GM21381 (cell line): ENCODE measurements at regions not wholly inside any gene's neighbourhood (a gene's known extent, or its start where the extent isn't known, plus 50 kb on each side); places are given as distances from the start of the nearest gene placed in this dataset.

ENCODE experiments used
- ATAC-seq: cut with Tn5 transposase; IDR thresholded peaks from one replicate; pipeline ENCODE4 v1.9.1; 2021; ENCODE audit warnings: mild to moderate bottlenecking, moderate library complexity; ENCODE audit not compliant: unreplicated experiment

- ATAC-seq: no peak
Measured at GRCh38 chr12:125412506-125412905, 347.3 kb downstream of the AACS start.

- ATAC-seq: no peak
Measured at GRCh38 chr12:125417446-125417845, 352.2 kb downstream of the AACS start.

DNA sequence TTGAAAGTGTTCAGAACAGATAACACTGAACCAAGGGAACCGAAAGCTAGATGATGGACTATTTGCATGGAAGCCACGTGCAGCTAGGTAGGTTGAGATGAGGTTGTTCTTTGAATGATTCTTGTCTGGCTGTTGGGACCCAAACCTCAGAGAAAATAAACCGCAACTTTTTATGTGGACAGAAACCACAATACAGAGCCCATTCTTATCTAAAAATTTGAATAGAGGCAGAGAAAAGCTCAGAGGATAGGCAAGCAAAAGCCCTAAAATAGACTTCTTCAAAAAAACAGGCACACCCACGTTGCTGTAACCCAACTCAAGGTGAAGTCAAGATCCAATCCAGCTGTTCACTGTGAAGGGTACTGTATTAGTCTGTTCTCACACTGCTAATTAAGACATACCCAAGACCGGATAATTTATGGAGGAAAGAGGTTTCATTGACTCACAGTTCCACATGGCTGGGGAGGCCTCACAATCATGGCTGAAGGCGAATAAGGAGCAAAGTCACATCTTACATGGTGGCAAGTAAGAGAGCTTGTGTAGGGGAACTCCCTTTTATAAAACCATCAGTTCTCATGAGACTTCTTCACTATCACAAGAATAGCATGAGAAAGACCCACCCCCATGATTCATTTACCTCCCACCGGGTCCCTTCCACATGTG lies 353.8 kb downstream of the AACS start:
- ATAC-seq: no peak

DNA sequence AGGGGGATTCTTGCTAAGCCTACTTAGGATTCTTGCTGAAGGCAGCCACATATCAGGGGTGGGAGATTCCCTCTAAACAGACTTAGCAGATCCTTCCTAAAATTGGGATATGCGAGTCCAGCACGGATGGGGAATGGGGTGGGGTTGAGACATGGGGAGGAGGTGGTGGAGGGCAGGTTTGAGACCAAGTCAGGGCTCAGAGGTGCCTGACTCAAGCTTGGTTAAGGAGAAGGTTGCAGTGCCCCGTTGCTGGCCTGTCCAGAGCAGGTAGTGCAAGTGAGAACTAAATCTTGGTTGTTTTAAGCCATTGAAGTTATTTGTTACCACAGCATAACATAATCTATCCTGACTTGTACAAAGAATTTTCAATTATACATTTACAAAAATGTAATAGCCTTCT lies 359.7 kb downstream of the AACS start:
- ATAC-seq: no peak

DNA sequence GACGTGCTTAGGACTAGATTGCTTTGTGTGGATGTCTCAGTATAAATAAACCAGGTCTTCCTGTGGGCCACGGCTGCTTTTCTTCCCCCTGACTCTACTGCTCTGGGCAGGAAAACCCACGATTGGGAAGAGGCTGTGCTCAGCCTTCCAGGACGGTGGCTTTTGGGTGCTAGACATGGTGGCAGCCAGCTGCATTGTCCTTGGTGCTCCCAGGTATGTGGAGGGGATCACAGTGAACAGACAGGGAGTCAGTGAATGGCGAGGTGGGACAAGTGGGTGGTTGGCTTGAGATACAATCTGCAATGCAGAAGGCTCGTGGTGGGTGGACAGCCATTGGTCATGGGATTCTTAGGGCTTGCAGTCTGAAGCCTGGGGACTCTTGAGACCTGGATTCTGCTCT lies 366.3 kb downstream of the AACS start:
- ATAC-seq: no peak

- ATAC-seq: no peak
Measured at GRCh38 chr12:125434131-125434530, 368.9 kb downstream of the AACS start.

DNA sequence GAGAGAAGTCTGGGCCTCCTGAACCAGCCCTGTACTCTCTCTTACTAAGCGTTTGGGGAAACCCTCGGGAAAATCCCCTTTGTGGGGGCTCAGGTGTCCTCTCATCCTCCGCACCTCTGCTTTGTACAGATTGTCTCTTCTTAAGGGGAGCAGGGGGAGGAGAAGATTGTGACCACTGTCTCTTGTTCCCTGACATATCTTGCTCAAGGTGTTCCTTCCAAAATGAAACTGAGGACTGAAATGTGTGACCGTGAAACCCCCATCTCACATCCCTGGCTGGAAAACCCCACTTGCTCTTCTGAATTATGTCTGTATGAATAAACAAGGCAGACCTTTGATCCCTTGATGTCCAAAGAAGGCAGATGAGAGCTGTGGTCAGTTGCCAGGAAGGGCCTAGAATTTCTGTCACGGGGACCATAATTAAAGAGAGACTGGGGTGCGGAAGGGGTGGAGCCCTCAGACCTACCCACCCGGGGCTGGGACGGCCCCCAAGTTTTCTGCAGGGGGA lies 369.8 kb downstream of the AACS start:
- ATAC-seq: peak; percentile 67

DNA sequence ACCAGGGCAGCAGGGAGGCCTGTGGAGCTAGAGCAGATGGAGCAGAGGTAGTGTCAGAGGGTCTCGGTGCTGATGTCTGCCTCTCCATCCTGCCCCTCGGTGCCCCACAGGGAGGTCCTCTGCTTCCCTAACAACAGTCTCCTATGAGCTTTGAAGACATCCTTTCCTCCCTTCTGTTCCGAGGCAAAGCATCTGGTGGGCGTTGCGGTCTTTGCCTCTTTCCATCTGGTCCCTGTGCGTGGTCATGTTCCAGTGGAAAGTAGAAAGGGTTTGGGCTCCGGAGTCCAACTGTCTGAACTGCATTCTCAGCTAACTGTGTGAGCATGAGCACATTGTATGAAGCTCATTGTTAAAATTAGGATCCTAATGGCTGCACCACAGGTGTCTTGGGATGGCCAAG lies 370.6 kb downstream of the AACS start:
- ATAC-seq: no peak

- ATAC-seq: no peak
Measured at GRCh38 chr12:125436686-125437085, 371.5 kb downstream of the AACS start.

DNA sequence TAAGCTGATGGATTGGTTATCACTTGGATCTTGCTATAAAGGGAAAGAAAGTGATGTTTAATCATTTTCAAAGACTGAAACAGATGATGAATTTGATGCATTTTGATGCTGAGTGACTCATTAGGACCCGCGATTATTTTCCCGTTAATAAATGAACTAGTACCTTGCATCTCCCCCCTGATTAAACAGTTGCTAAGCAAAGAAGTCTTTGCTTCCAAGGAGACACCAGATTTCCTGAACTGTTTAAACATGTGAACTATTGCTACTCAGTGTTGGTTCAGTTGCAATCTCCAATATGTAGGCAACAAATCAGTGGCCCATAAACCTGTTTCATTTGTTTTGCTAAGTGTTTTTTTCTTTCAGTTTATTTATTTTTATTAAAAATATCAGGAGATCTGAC lies 375.2 kb downstream of the AACS start:
- no peak for ATAC-seq

DNA sequence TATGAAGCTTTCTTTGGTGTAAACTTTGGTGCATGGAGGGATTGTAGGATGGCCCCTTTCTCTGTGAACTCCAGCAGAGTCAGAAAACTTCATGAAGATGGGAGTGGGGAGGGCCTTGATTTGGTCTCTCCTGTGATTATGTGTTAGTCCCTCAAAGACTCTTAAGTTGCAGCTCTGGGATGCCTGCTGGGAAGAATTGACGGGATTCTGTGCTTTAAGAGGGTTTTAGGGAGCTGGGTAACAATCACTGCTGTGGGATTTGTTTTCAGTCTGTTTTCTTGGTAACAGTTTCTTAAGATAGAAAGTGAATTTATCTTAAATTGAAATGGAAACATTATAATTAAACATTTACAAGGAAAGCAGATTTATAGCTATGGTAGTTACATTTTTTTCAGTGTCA lies 378.1 kb downstream of the AACS start:
- no peak for ATAC-seq

- no peak for ATAC-seq
Measured at GRCh38 chr12:125451408-125451807, 386.2 kb downstream of the AACS start.

DNA sequence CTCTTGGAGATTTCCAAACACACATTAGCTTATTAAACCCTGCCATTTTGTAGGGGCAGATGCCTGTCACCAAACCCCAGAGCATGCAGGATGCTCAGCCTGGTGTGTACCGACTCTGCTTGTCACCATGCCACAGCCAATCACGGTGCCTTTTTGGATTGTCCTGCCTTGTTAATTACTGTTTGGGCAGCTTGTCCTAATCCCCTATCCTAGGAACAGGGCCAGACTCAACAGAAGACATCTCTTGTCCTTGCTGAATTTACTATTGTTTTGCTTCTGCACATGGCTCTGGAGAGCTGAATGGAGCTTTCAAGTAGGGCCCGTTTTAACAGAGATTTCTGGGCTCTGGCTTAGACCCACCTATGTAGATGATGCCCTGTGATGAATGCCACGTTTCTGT lies 388.5 kb downstream of the AACS start:
- no peak for ATAC-seq

- no peak for ATAC-seq
Measured at GRCh38 chr12:125454291-125454690, 389.1 kb downstream of the AACS start.

GRCh38 chr12:125454786-125455480 lies 389.7 kb downstream of the AACS start:
- ATAC-seq: no peak

DNA sequence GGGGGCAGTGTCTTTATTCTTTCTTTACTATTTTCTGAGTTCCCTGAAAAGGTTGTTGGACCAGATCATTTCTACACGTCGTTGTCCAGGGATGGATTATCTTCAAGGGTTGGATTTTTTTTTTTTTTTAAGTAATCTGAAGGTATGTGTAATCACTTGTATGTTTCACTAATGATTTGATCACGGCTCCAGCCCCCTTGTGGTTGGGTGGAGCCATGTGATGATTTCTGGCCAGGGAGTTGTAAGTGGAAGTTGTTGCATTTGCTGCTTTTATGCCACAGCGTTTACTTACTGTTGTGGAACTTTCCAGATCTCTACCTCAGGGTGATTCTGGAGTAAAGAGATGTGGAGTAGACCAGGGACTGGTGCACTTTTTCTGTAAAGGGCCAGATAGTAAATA lies 390.3 kb downstream of the AACS start:
- ATAC-seq: no peak

GRCh38 chr12:125458552-125459268 lies 393.5 kb downstream of the AACS start:
- ATAC-seq: no peak

DNA sequence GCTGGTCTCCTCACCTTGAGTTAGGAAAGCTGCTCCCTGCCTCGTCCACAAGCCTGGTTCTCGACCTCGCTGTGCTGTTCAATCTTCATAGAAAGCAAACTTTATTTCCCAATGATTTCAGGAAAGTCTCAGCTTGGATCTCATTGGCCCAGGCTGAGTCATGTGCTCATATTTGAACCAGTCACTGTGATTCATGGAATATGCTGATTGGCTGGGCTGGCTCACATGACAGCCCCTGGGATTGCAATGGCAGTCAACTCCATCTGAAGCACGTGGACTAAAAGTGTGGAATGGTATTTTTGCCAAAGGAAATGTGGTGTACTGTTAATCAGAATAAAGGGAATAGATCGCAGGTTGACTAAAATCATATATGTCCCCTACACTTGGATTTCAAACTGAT lies 396.6 kb downstream of the AACS start:
- no peak for ATAC-seq

DNA sequence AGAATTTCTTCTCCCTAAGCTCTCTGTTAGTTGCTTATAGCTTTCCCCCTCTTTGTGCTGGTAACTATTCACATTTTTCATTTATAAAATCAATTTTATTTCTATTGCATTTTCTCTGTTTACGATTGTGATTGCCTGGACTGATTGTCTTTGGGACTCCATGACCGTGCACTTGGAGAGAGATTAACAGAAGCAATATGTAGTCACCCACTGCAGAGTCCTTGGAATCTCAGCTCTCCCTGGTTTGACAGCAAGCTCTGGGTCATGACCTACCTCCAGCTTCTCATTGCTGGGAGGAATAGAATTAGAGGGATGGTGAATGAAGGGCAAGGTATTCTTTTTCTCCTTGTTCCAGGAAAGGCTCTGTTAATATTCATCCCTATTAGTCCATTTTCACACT lies 398.2 kb downstream of the AACS start:
- no peak for ATAC-seq

DNA sequence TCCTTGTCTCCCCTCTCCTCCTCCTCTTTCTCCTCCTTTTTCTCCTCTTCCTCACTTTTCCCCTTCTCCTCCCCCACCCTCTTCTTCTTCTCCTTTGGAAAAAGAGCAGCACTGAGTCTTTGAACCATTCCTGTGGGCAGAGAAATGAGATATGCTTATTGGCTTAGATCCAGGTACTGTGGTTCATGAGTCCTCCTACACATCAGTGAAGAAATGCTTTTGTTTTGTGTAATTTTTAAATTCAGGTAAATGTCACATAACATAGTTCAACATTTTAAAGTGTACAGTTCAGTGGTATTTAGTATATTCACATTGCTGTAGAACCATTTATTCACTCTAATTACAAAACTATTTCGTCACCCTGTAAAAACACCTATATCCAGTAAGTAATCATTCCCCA lies 402.1 kb downstream of the AACS start:
- ATAC-seq: no peak

DNA sequence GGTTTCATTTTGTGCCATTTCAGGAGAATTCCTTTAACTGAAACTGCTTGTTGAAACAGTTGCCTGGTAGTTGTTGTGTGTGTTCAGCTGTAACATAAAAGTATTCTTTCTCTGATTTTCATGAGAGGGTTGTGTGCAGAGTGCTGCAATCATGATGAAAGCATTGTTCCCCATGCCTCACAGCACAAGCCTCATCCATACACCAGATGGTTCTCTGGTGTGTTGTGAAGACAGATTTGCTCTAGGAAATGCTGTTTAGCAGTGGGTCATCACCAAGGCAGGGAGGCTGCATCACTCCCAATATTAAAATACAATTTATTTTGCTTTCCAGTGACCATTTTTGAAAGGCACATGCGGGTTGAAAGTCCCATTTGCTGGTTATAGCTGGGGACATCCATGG lies 404.4 kb downstream of the AACS start:
- ATAC-seq: no peak
